Naive thymus-derived CD8-positive, alpha-beta T cell (primary cell): ENCODE measurements at regions not wholly inside any gene's neighbourhood (a gene's known extent, or its start where the extent isn't known, plus 50 kb on each side); places are given as distances from the start of the nearest gene placed in this dataset.
"Not testable (repeated sequence)": the region's sequence is repeated elsewhere in the genome, so short reads cannot be mapped to it uniquely, and the experiment has no call there.

Experiments used
- ATAC-seq, 2 donors: fragments of 150-1000 bp; cut with Tn5 transposase in 1 of 2; sonication (Bioruptor Pico), chemical (Tn5 transposase) in 1 of 2; 1 replicate in 1 of 2; 2 replicates in 1 of 2; pipeline ENCODE4 v1.10.0; 2021; ENCODE audit warnings: mild to moderate bottlenecking in 2 of 2, moderate library complexity in 2 of 2
- POLR2A ChIA-PET: fragments of 350-600 bp; sonication (Branson Sonifier 250); formaldehyde crosslinking; loops from one replicate; lab custom pipeline; 2021; ENCODE audit warnings: antibody characterized with exemption; lab: Charles Lee
- DNase-seq, 10 donors: peaks; one replicate each; pipeline versions ENCODE4 v3.0.0 to v3.0.0-alpha.2; 2020 to 2022
- H3K27ac Mint-ChIP-seq, 10 donors: one replicate each; pipeline ENCODE4 v1.8.0; 2020 to 2022; ENCODE audit warnings: mild to moderate bottlenecking in 10 of 10, mixed read lengths in 10 of 10, moderate library complexity in 4 of 10, inconsistent platforms in 1 of 10
- H3K27me3 Mint-ChIP-seq, 5 donors: one replicate each; pipeline ENCODE4 v1.8.0; 2021 to 2022; ENCODE audit warnings: mixed read lengths in 5 of 5
- H3K36me3 Mint-ChIP-seq, 3 donors: one replicate each; pipeline ENCODE4 v1.8.0; 2020 to 2022; ENCODE audit warnings: mixed read lengths in 3 of 3, mild to moderate bottlenecking in 2 of 3, inconsistent platforms in 1 of 3
- H3K4me1 Mint-ChIP-seq, 4 donors: one replicate each; pipeline ENCODE4 v1.8.0; 2021 to 2022; ENCODE audit warnings: mixed read lengths in 4 of 4
- H3K4me3 Mint-ChIP-seq, 10 donors: one replicate each; pipeline ENCODE4 v1.8.0; 2020 to 2022; ENCODE audit warnings: mild to moderate bottlenecking in 10 of 10, mixed read lengths in 10 of 10, moderate library complexity in 6 of 10, inconsistent platforms in 1 of 10
- H3K9me3 Mint-ChIP-seq, 9 donors: one replicate each; pipeline ENCODE4 v1.8.0; 2020 to 2022; ENCODE audit warnings: mixed read lengths in 9 of 9, mild to moderate bottlenecking in 3 of 9, inconsistent platforms in 1 of 9, moderate library complexity in 1 of 9

- Mint-ChIP-seq H3K27me3 (peaks cover 0 to 5% (median 3%) of the 10 kb centered on the region in 5 donors), H3K4me3 (no peak overlapping the region), H3K9me3 (no peaks in the 10 kb centered on the region), H3K36me3 (no peaks in the 10 kb centered on the region), H3K27ac (no peak overlapping the region), H3K4me1 (peaks cover 0 to 3% (median 0%) of the 10 kb centered on the region in 4 donors)
- POLR2A ChIA-PET: interaction anchor here (0.7 kb wide), 1 partner anchor 78 kb away, joined by 3 read pairs; no protein-coding TSS in a partner anchor
- DNase-seq (no peak), ATAC-seq (no peak)
Observed at GRCh38 chr1:174105086-174105485, 54.2 kb upstream of the RABGAP1L start.

- Mint-ChIP-seq H3K4me3 (no peak overlapping the region), H3K27me3 (peaks cover 0 to 5% (median 3%) of the 10 kb centered on the region in 5 donors), H3K9me3 (no peaks in the 10 kb centered on the region), H3K4me1 (no peaks in the 10 kb centered on the region), H3K36me3 (no peaks in the 10 kb centered on the region), H3K27ac (no peak overlapping the region)
- POLR2A ChIA-PET: no interaction called here
- ATAC-seq: no peak
- DNase-seq: no peak
Observed at GRCh38 chr1:174103766-174104165, 55.6 kb upstream of the RABGAP1L start.

- H3K27me3 Mint-ChIP-seq, DNase-seq, H3K4me1 Mint-ChIP-seq, H3K27ac Mint-ChIP-seq, POLR2A ChIA-PET, H3K36me3 Mint-ChIP-seq, ATAC-seq, H3K9me3 Mint-ChIP-seq, H3K4me3 Mint-ChIP-seq: not testable (repeated sequence)
Observed at GRCh38 chr1:174101976-174102375, 57.3 kb upstream of the RABGAP1L start.

- POLR2A ChIA-PET: interaction anchor here (0.5 kb wide), 1 partner anchor 265 kb away, joined by 4 read pairs; no protein-coding TSS in a partner anchor
- Mint-ChIP-seq H3K27me3 (peaks cover 0 to 3% (median 1%) of the 10 kb centered on the region in 5 donors), H3K4me3 (no peak overlapping the region), H3K36me3 (no peaks in the 10 kb centered on the region), H3K9me3 (no peaks in the 10 kb centered on the region), H3K4me1 (no peaks in the 10 kb centered on the region), H3K27ac (no peak overlapping the region)
- DNase-seq (no peak), ATAC-seq (no peak)
Observed at GRCh38 chr1:174097426-174097825, 61.9 kb upstream of the RABGAP1L start.

GRCh38 chr1:174093789-174094188 lies 65.5 kb upstream of the RABGAP1L start:
- H3K4me3 Mint-ChIP-seq, H3K27ac Mint-ChIP-seq, H3K27me3 Mint-ChIP-seq, DNase-seq, H3K4me1 Mint-ChIP-seq, H3K36me3 Mint-ChIP-seq, POLR2A ChIA-PET, ATAC-seq, H3K9me3 Mint-ChIP-seq: not testable (repeated sequence)

- H3K27me3 Mint-ChIP-seq: peaks cover 0 to 4% (median 0%) of the 10 kb centered on the region in 5 donors
- peaks cover 0 to 6% (median 5%) of the 10 kb centered on the region in 3 donors for H3K36me3 Mint-ChIP-seq
- no peaks in the 10 kb centered on the region for H3K4me1 Mint-ChIP-seq
- no peak overlapping the region for H3K4me3 Mint-ChIP-seq
- ATAC-seq (no peak), DNase-seq (no peak)
- POLR2A ChIA-PET: no interaction called here
- H3K27ac Mint-ChIP-seq: no peak overlapping the region
- H3K9me3 Mint-ChIP-seq: peaks cover 0 to 18% (median 9%) of the 10 kb centered on the region in 9 donors
Observed at GRCh38 chr1:174090471-174090870, 68.3 kb upstream of the RC3H1 start.

GRCh38 chr1:174080819-174081218 lies 58.7 kb upstream of the RC3H1 start:
- Mint-ChIP-seq H3K4me1 (no peaks in the 10 kb centered on the region), H3K27ac (no peak overlapping the region), H3K9me3 (peaks cover 0 to 17% (median 4%) of the 10 kb centered on the region in 9 donors), H3K36me3 (peaks cover 0 to 6% (median 6%) of the 10 kb centered on the region in 3 donors), H3K4me3 (no peak overlapping the region), H3K27me3 (peaks cover 0 to 3% (median 0%) of the 10 kb centered on the region in 5 donors)
- ATAC-seq: no peak
- DNase-seq: no peak
- POLR2A ChIA-PET: no interaction called here

GRCh38 chr1:174079796-174080195 lies 57.6 kb upstream of the RC3H1 start:
- Mint-ChIP-seq H3K27me3 (peaks cover 0 to 3% (median 0%) of the 10 kb centered on the region in 5 donors), H3K4me1 (no peaks in the 10 kb centered on the region), H3K9me3 (peaks cover 0 to 15% (median 4%) of the 10 kb centered on the region in 9 donors), H3K36me3 (peaks cover 0 to 6% (median 6%) of the 10 kb centered on the region in 3 donors), H3K4me3 (no peak overlapping the region), H3K27ac (no peak overlapping the region)
- POLR2A ChIA-PET: no interaction called here
- DNase-seq: no peak
- ATAC-seq: no peak

GRCh38 chr1:174078916-174079315 lies 56.8 kb upstream of the RC3H1 start:
- not testable (repeated sequence) for ATAC-seq, H3K36me3 Mint-ChIP-seq, H3K4me1 Mint-ChIP-seq, H3K27me3 Mint-ChIP-seq, DNase-seq, H3K4me3 Mint-ChIP-seq, H3K27ac Mint-ChIP-seq
- H3K9me3 Mint-ChIP-seq: peaks cover 0 to 15% (median 4%) of the 10 kb centered on the region in 9 donors
- POLR2A ChIA-PET: interaction anchor here (0.7 kb wide), 1 partner anchor 211 kb away, joined by 3 read pairs; the partner anchor contains the start of gene ZBTB37

- Mint-ChIP-seq H3K27me3 (peaks cover 0 to 4% (median 0%) of the 10 kb centered on the region in 5 donors), H3K27ac (peak overlapping the region in 1 of 10 donors; percentile 40), H3K36me3 (peaks cover 0 to 6% (median 6%) of the 10 kb centered on the region in 3 donors), H3K4me1 (no peaks in the 10 kb centered on the region), H3K9me3 (peaks cover 0 to 15% (median 4%) of the 10 kb centered on the region in 9 donors), H3K4me3 (no peak overlapping the region)
- ATAC-seq: no peak
- POLR2A ChIA-PET: no interaction called here
- no peak for DNase-seq
Observed at GRCh38 chr1:174077749-174078490, 55.8 kb upstream of the RC3H1 start.

- peaks cover 0 to 2% (median 0%) of the 10 kb centered on the region in 9 donors for H3K9me3 Mint-ChIP-seq
- peaks cover 0 to 2% (median 0%) of the 10 kb centered on the region in 3 donors for H3K36me3 Mint-ChIP-seq
- no peak overlapping the region for H3K4me3 Mint-ChIP-seq
- no peak overlapping the region for H3K27ac Mint-ChIP-seq
- DNase-seq (no peak), ATAC-seq (no peak)
- H3K27me3 Mint-ChIP-seq: peaks cover 0 to 9% (median 0%) of the 10 kb centered on the region in 5 donors
- POLR2A ChIA-PET: no interaction called here
- no peaks in the 10 kb centered on the region for H3K4me1 Mint-ChIP-seq
Observed at GRCh38 chr1:174075245-174075692, 53.1 kb upstream of the RC3H1 start.

GRCh38 chr1:174074757-174075156 lies 52.6 kb upstream of the RC3H1 start:
- DNase-seq: no peak
- Mint-ChIP-seq H3K9me3 (no peaks in the 10 kb centered on the region), H3K36me3 (no peaks in the 10 kb centered on the region), H3K27ac (no peak overlapping the region), H3K4me3 (no peak overlapping the region), H3K27me3 (peaks cover 0 to 9% (median 0%) of the 10 kb centered on the region in 5 donors), H3K4me1 (no peaks in the 10 kb centered on the region)
- POLR2A ChIA-PET: no interaction called here
- ATAC-seq: no peak

- Mint-ChIP-seq H3K27me3 (peaks cover 0 to 6% (median 0%) of the 10 kb centered on the region in 5 donors), H3K27ac (no peak overlapping the region), H3K4me1 (peaks cover 9 to 11% (median 10%) of the 10 kb centered on the region in 4 donors), H3K4me3 (no peak overlapping the region), H3K36me3 (no peaks in the 10 kb centered on the region), H3K9me3 (no peaks in the 10 kb centered on the region)
- ATAC-seq (no peak), DNase-seq (no peak)
- POLR2A ChIA-PET: interaction anchor here (0.7 kb wide), 1 partner anchor 36 kb away, joined by 3 read pairs; no protein-coding TSS in a partner anchor
Observed at GRCh38 chr1:174072581-174072980, 50.4 kb upstream of the RC3H1 start.
